WI38 (cell line): ENCODE measurements at regions not wholly inside any gene's neighbourhood (a gene's known extent, or its start where the extent isn't known, plus 50 kb on each side); places are given as distances from the start of the nearest gene placed in this dataset.

Experiments used
- H3K4me3 ChIP-seq: 2 replicates; pipeline ENCODE4 v1.5.1; 2011; ENCODE audit warnings: low read depth, mild to moderate bottlenecking, control low read depth, low read length
- TF ChIP-seq, protein P1 (sequence below): IDR thresholded peaks from 2 replicates; pipeline ENCODE4 v1.5.1; 2012; ENCODE audit warnings: low read depth, mild to moderate bottlenecking, control low read depth, low read length

DNA sequence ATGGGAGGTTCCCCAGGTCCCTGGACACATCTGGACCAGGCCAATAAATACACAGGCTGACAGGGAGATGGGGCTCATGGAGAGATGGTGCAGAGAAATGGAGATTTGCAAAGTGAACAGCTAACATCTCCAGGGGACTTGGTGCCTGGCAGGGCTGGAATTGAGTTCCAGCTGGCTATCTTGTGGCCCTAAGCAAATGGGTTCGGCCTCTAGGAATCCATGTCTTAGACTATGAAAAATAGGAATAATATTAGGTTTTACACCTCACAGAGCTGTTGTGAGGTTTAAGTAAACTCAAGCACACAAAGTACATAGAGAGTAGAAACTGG is 82.9 kb upstream of the SPATA12 start:
- H3K4me3 ChIP-seq = no peak overlapping the region
- TF ChIP-seq, protein P1, sequence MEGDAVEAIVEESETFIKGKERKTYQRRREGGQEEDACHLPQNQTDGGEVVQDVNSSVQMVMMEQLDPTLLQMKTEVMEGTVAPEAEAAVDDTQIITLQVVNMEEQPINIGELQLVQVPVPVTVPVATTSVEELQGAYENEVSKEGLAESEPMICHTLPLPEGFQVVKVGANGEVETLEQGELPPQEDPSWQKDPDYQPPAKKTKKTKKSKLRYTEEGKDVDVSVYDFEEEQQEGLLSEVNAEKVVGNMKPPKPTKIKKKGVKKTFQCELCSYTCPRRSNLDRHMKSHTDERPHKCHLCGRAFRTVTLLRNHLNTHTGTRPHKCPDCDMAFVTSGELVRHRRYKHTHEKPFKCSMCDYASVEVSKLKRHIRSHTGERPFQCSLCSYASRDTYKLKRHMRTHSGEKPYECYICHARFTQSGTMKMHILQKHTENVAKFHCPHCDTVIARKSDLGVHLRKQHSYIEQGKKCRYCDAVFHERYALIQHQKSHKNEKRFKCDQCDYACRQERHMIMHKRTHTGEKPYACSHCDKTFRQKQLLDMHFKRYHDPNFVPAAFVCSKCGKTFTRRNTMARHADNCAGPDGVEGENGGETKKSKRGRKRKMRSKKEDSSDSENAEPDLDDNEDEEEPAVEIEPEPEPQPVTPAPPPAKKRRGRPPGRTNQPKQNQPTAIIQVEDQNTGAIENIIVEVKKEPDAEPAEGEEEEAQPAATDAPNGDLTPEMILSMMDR = no peak

DNA sequence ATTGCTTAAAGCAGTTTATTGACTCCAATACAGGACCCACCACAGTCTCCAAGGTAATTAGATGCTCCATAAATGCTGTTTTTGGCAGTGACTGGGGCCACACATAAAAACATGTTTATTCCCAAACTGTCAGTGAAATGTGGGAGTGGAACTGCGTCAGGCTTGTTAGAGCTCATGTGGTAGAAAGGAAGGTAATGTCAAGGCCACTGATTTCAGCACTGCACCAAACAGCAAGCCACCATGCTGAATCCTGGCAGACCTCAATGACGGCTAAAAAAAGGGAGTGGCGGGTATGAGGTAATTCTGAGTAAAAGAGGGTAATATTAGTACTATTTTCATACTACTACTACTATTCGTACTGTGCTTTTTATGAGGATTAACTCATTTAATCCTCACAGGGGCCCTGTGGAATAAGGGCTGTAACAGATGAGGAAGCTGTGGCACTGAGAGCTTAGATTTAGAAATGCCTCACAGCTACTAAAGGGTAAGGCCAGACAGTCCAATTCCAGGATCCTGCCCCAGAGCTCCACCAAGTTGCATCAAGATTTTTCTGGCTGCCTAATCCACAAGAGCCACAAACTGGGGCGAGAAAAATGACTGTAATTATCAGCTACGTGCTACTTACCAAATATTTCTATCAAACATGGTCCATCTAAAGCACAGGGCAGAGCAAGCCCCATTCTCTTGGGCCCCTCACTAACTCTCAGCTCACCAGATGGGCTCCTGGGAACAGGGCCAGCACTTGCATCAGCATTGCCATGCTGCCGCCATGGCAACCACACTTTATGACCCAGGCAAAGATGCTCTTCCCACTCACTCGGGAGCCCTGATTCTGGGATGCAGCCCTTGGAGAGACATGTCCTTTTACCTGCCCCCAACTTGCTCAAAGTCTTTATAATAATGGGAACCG is 83.6 kb upstream of the SPATA12 start:
- TF ChIP-seq, protein P1 = no peak
- no peak overlapping the region for H3K4me3 ChIP-seq

DNA sequence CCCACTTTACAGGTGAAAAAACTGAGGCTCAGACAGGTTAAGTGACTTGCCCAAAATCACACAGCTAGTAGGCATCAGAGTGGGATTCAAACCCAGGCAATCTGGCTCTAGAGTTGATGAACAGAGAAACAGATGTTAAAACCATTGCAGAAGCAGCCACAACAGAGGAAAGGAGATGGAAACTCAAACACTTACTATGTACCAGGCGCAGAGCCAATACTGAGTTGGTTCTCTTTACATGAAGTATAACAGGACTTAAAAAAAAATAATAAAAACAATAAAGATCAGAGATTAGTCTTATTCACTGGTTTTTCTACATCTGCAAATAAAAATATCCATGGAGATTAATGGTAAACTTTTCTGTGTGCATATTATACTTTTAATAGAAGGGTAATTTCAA is 84.9 kb upstream of the SPATA12 start:
- H3K4me3 ChIP-seq = no peak overlapping the region
- TF ChIP-seq, protein P1 = no peak

DNA sequence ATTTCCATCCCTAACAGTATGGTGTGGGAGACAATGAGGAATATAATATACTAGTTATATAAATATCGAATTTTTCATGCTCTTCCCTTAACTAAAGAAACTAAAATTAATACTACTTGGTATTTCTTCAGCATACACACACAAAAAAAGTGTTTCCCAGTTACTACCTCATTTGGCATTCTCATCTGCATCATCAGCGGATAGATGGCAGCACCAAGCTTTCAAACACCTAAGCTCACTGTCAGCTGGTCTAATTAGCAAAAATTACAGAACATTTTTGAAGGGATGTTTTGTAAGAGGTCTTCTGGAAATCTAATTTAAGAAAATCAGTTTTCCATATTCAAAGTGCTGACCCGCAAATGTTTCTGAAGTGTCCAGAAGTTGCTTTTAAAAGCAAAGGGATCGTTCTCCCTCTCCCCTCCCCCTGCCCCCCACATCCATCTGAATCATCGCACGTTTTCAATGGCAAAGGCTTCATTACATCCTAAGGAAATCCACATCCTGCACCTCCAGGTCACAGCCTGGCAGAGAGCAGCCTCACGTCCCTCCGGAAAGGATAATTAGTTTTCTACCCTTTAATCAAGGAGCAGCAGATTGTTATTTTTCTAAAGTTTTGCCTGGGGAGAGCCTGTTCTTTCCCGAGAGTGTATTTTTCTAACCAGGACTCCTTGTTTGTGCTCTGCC is 86.1 kb upstream of the SPATA12 start:
- TF ChIP-seq, protein P1 = no peak
- no peak overlapping the region for H3K4me3 ChIP-seq

DNA sequence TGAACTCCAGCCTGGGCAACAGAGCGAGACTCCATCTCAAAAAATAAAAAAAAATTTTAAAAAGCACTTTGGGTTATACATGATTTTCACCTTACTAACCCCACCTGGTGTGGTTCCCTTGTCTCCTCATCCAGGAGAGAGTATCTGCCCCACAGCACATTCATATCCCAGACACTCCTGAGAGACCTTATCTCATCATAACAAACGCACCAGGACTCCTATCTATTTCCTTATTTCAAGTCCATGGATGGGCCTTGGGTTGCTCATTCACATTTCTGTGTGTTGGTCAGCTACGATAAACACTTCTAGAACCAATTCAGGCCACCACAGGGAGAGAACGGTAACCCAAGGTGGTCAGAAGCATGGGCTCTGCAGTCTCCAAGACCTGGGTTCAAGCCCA is 88.6 kb upstream of the SPATA12 start:
- H3K4me3 ChIP-seq = no peak overlapping the region
- TF ChIP-seq, protein P1 = no peak

DNA sequence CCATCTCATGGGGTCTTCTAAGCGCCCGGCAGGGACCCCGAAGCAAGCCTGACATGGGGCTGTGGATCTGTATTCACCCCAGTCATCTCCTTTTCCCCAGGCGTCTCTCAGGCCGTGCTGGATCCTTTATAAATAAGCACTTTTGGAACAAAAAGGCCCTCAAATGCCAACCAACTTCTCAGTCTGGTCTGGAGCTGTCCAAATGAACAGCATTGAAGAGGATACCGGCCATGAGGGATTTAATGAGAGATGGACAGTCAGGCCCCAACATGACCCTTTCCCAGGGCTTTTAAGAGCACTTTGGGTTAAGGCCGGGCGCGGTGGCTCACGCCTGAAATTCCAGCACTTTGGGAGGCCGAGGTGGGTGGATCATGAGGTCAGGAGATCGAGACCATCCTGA is 89.2 kb upstream of the SPATA12 start:
- H3K4me3 ChIP-seq = no peak overlapping the region
- TF ChIP-seq, protein P1 = no peak

DNA sequence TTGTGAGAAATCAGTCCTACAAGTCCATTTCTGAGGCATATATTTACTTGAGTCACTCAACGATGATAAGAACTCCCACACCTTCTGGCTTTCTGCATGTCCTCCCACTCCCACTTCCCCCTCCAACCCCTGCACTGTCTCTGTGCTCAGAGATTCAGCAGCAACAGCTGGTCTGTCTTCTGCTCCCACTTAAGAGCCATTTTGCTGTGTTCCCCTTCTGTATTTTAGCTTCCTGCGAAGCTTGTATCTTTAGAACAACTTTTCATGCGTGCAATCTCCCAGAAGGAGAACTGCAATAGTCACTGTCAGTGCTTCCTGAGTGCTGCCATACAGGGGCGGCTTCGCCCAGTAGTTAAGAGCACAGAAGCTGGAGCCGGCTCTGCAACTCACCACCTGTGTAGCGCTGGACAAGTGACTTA is 90.0 kb upstream of the SPATA12 start:
- no peak overlapping the region for H3K4me3 ChIP-seq
- TF ChIP-seq, protein P1 = no peak
